Fibroblast of lung (primary cell): ENCODE measurements at regions not wholly inside any gene's neighbourhood (a gene's known extent, or its start where the extent isn't known, plus 50 kb on each side); places are given as distances from the start of the nearest gene placed in this dataset.

Experiments used
- DNase-seq, 2 donors: peaks; one replicate each; pipeline versions ENCODE4 v3.0.0 to v3.0.0-alpha.2; 2010; ENCODE audit warnings: low read depth in 2 of 2
- H2AFZ ChIP-seq: 2 replicates; pipeline ENCODE4 v1.5.1; 2012; ENCODE audit warnings: low read length, control low read depth, inconsistent platforms
- H3K27ac ChIP-seq: 2 replicates; pipeline ENCODE4 v1.5.1; 2011; ENCODE audit warnings: low read length, control low read depth; ENCODE audit not compliant: insufficient read depth
- H3K27me3 ChIP-seq: 2 replicates; pipeline ENCODE4 v1.5.1; 2011; ENCODE audit warnings: mild to moderate bottlenecking, low read length; ENCODE audit not compliant: control insufficient read depth, insufficient read depth
- H3K36me3 ChIP-seq: 2 replicates; pipeline ENCODE4 v1.5.1; 2011; ENCODE audit warnings: low read length; ENCODE audit not compliant: control insufficient read depth, insufficient read depth
- H3K4me1 ChIP-seq: 2 replicates; pipeline ENCODE4 v1.5.1; 2011; ENCODE audit warnings: low read length; ENCODE audit not compliant: control insufficient read depth, insufficient read depth; ENCODE audit errors: extremely low read depth
- H3K4me2 ChIP-seq: 2 replicates; pipeline ENCODE4 v1.5.1; 2011; ENCODE audit warnings: low read length, control low read depth; ENCODE audit not compliant: insufficient read depth; ENCODE audit errors: extremely low read depth
- H3K4me3 ChIP-seq, 4 experiments: fragments of 200-600 bp in 1 of 4; sonication (generic) in 1 of 4; replicated peaks in 1 of 4; 2 replicates each; pipeline ENCODE4 v1.5.1; 2011 to 2016; ENCODE audit warnings: low read length in 4 of 4, low read depth in 3 of 4, mild to moderate bottlenecking in 3 of 4, control low read depth in 2 of 4, inconsistent platforms in 1 of 4, mixed read lengths in 1 of 4; ENCODE audit not compliant: insufficient read depth in 1 of 4; ENCODE audit errors: control extremely low read depth in 1 of 4
- H3K79me2 ChIP-seq: 2 replicates; pipeline ENCODE4 v1.5.1; 2012; ENCODE audit warnings: mild to moderate bottlenecking, low read length, inconsistent platforms; ENCODE audit not compliant: control insufficient read depth, insufficient read depth
- H3K9ac ChIP-seq: 2 replicates; pipeline ENCODE4 v1.5.1; 2011; ENCODE audit warnings: mild to moderate bottlenecking, low read length, control low read depth; ENCODE audit not compliant: insufficient read depth
- H3K9me3 ChIP-seq: 2 replicates; pipeline ENCODE4 v1.5.1; 2012; ENCODE audit warnings: low read depth, low read length; ENCODE audit not compliant: control insufficient read depth, insufficient read depth
- H4K20me1 ChIP-seq: 2 replicates; pipeline ENCODE4 v1.5.1; 2011; ENCODE audit warnings: low read length; ENCODE audit not compliant: control insufficient read depth, insufficient read depth; ENCODE audit errors: extremely low read depth
- EZH2 ChIP-seq: IDR thresholded peaks from 2 replicates; pipeline ENCODE4 v1.5.1; 2012; ENCODE audit warnings: low read length, control low read depth, mild to moderate bottlenecking; ENCODE audit errors: missing control alignments
- TF ChIP-seq, protein P1 (sequence below), 2 donors: IDR thresholded peaks in 1 of 2; conservative IDR thresholded peaks in 1 of 2; 1 replicate in 1 of 2; 2 replicates in 1 of 2; pipeline ENCODE4 v1.5.1; 2011 to 2012; ENCODE audit warnings: low read length in 2 of 2, control low read depth in 1 of 2, inconsistent platforms in 1 of 2, low read depth in 1 of 2, mild to moderate bottlenecking in 1 of 2

GRCh38 chr9:116090030-116090770 is 63.4 kb upstream of the PAPPA start:
- TF ChIP-seq EZH2: no peak
- TF ChIP-seq, protein P1, sequence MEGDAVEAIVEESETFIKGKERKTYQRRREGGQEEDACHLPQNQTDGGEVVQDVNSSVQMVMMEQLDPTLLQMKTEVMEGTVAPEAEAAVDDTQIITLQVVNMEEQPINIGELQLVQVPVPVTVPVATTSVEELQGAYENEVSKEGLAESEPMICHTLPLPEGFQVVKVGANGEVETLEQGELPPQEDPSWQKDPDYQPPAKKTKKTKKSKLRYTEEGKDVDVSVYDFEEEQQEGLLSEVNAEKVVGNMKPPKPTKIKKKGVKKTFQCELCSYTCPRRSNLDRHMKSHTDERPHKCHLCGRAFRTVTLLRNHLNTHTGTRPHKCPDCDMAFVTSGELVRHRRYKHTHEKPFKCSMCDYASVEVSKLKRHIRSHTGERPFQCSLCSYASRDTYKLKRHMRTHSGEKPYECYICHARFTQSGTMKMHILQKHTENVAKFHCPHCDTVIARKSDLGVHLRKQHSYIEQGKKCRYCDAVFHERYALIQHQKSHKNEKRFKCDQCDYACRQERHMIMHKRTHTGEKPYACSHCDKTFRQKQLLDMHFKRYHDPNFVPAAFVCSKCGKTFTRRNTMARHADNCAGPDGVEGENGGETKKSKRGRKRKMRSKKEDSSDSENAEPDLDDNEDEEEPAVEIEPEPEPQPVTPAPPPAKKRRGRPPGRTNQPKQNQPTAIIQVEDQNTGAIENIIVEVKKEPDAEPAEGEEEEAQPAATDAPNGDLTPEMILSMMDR (conservative IDR thresholded peaks at IDR 0.05 in 1 of 2, IDR thresholded peaks at IDR 0.05 in 1 of 2; ENCODE audit: low read depth in 1 of 2, low read length in 2 of 2): no peak
- no peaks in the 10 kb centered on the region for H3K27me3 ChIP-seq
- no peak for DNase-seq
- peaks cover 4% of the 10 kb centered on the region for H3K4me1 ChIP-seq
- no peak overlapping the region for H2AFZ ChIP-seq
- H4K20me1 ChIP-seq: no peaks in the 10 kb centered on the region
- no peaks in the 10 kb centered on the region for H3K9me3 ChIP-seq
- no peak overlapping the region for H3K9ac ChIP-seq
- H3K4me3 ChIP-seq: no peak overlapping the region
- H3K4me2 ChIP-seq: no peak overlapping the region
- H3K36me3 ChIP-seq: no peaks in the 10 kb centered on the region
- H3K27ac ChIP-seq: no peak overlapping the region
- H3K79me2 ChIP-seq: no peaks in the 10 kb centered on the region

DNA sequence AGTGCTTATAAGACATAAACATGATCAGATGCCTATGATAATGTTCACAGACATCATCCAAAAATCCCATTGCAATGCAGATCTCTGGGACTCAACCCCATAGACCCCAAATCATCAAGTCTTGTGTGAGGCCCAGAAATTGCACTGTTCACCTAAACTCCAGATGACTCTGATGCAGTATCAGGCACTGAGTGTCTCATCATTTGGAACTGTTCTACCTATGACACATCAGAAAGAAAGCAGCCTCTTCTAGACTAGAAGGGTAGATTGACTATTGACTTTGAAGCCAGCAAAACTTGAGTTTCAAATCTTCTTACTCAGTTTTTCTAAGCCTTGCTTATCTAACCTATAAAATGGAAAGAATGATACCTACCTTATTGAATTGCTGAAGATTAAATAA is 58.7 kb upstream of the PAPPA start:
- Histone ChIP-seq H3K4me2 (no peak overlapping the region), H4K20me1 (no peaks in the 10 kb centered on the region), H3K79me2 (no peaks in the 10 kb centered on the region), H3K36me3 (no peaks in the 10 kb centered on the region), H3K27ac (no peak overlapping the region), H3K27me3 (no peaks in the 10 kb centered on the region), H3K4me1 (no peaks in the 10 kb centered on the region), H3K9me3 (no peaks in the 10 kb centered on the region), H3K9ac (no peak overlapping the region), H3K4me3 (no peak overlapping the region), H2AFZ (no peak overlapping the region)
- DNase-seq: peak in 1 of 2 donors; percentile 38
- no peak for TF ChIP-seq EZH2
- TF ChIP-seq, protein P1 (conservative IDR thresholded peaks at IDR 0.05 in 1 of 2, IDR thresholded peaks at IDR 0.05 in 1 of 2; ENCODE audit: low read depth in 1 of 2, low read length in 2 of 2): no peak

DNA sequence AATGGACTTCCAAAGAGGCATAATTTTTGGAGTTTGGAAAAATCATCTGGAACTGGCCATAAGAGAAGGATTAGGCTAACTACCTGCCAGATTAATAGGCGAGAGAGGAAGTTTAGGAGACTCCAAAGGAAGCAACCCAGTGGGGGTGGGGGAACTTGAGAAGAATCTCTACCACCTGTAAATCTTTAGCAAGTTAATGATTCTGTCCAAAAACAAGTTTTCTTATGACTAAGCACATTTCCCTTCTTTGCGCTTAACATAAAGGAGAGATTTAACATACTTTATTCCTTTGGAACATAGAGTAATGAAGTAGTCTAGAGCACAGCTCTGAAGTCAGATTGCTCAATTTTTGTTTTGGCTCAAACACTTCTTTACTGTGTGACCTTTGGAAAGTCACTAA is 58.2 kb upstream of the PAPPA start:
- no peak overlapping the region for H3K27ac ChIP-seq
- no peak overlapping the region for H2AFZ ChIP-seq
- no peaks in the 10 kb centered on the region for H3K4me1 ChIP-seq
- DNase-seq: peak in 1 of 2 donors; percentile 26
- TF ChIP-seq, protein P1 (conservative IDR thresholded peaks at IDR 0.05 in 1 of 2, IDR thresholded peaks at IDR 0.05 in 1 of 2; ENCODE audit: low read depth in 1 of 2, low read length in 2 of 2): no peak
- TF ChIP-seq EZH2: no peak
- no peaks in the 10 kb centered on the region for H4K20me1 ChIP-seq
- H3K4me2 ChIP-seq: no peak overlapping the region
- no peaks in the 10 kb centered on the region for H3K36me3 ChIP-seq
- H3K79me2 ChIP-seq: no peaks in the 10 kb centered on the region
- no peak overlapping the region for H3K4me3 ChIP-seq
- H3K9ac ChIP-seq: no peak overlapping the region
- no peaks in the 10 kb centered on the region for H3K9me3 ChIP-seq
- H3K27me3 ChIP-seq: no peaks in the 10 kb centered on the region
